ENCODE measurements at regions not wholly inside any gene's neighbourhood (a gene's known extent, or its start where the extent isn't known, plus 50 kb on each side); places are given as distances from the start of the nearest gene placed in this dataset.

DNA sequence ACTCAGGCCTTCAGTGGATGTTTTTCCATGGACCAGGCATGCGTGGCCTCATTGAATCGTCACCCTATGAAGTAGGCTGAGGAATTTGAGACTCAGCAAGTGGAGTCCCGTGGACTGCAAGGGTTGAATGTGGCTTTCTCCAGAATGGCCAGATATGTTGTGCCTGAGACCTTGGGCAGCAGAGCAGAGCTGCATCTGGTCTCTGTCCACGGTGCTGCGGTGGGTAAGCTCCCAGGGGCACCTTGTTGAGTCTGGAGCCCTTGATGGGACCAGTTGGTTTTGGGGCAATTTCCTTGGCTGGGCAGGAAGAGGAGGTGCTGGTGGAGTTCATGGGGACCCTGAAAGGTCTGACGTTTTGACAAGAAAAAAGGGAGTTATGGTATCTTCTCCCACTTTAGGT is 368.1 kb upstream of the EEF2KMT start:
- H3K79me2 ChIP-seq (ENCODE audit: control insufficient read depth, insufficient read depth, low read length) = no peaks in the 10 kb centered on the region
- H3K9me3 ChIP-seq (ENCODE audit: control insufficient read depth, low read depth, low read length) = peaks cover 7% of the 10 kb centered on the region
- TF ChIP-seq, protein P1, sequence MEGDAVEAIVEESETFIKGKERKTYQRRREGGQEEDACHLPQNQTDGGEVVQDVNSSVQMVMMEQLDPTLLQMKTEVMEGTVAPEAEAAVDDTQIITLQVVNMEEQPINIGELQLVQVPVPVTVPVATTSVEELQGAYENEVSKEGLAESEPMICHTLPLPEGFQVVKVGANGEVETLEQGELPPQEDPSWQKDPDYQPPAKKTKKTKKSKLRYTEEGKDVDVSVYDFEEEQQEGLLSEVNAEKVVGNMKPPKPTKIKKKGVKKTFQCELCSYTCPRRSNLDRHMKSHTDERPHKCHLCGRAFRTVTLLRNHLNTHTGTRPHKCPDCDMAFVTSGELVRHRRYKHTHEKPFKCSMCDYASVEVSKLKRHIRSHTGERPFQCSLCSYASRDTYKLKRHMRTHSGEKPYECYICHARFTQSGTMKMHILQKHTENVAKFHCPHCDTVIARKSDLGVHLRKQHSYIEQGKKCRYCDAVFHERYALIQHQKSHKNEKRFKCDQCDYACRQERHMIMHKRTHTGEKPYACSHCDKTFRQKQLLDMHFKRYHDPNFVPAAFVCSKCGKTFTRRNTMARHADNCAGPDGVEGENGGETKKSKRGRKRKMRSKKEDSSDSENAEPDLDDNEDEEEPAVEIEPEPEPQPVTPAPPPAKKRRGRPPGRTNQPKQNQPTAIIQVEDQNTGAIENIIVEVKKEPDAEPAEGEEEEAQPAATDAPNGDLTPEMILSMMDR (optimal IDR thresholded peaks at IDR 0.05 in 1 of 3, IDR thresholded peaks at IDR 0.05 in 1 of 3, conservative IDR thresholded peaks at IDR 0.05 in 1 of 3; ENCODE audit: extremely low read depth in 1 of 3, insufficient read depth in 2 of 3, low read length in 3 of 3) = no peak
- no peak for TF ChIP-seq EZH2 (IDR thresholded peaks at IDR 0.05; ENCODE audit: low read length)
- no peak overlapping the region for H3K27ac ChIP-seq (ENCODE audit: control insufficient read depth, insufficient read depth, low read length)
- no peaks in the 10 kb centered on the region for H3K4me1 ChIP-seq (ENCODE audit: control insufficient read depth, extremely low read depth, insufficient read depth, low read length)
- DNase-seq (ENCODE audit: low read depth, low spot score) = no peak
- H3K4me2 ChIP-seq (ENCODE audit: control insufficient read depth, extremely low read depth, insufficient read depth, low read depth, low read length) = no peak overlapping the region
- no peaks in the 10 kb centered on the region for H3K36me3 ChIP-seq (ENCODE audit: control insufficient read depth in 2 of 2, extremely low read depth in 1 of 2, insufficient read depth in 2 of 2, low read length in 2 of 2)
- H3K27me3 ChIP-seq (ENCODE audit: control insufficient read depth, extremely low read depth, insufficient read depth, low read length) = no peaks in the 10 kb centered on the region
- no peaks in the 10 kb centered on the region for H4K20me1 ChIP-seq (ENCODE audit: control insufficient read depth, extremely low read depth, insufficient read depth, low read length)
- no peak overlapping the region for H3K9ac ChIP-seq (ENCODE audit: control insufficient read depth, extremely low read depth, insufficient read depth, low read length)
- FAIRE-seq = no peak
- no peak overlapping the region for H2AFZ ChIP-seq (ENCODE audit: control insufficient read depth, low read length)
- dilution Hi-C loops (cut with MboI; ENCODE audit: extremely low pct_ligation_motif_present, low sequenced_read_pairs) = no loop called here
- H3K9me1 ChIP-seq (ENCODE audit: control insufficient read depth, extremely low read depth, insufficient read depth, low read length) = no peaks in the 10 kb centered on the region
- no peak overlapping the region for H3K4me3 ChIP-seq (ENCODE audit: control insufficient read depth in 2 of 3, extremely low read depth in 1 of 3, insufficient read depth in 2 of 3, low read depth in 1 of 3, low read length in 3 of 3)

DNA sequence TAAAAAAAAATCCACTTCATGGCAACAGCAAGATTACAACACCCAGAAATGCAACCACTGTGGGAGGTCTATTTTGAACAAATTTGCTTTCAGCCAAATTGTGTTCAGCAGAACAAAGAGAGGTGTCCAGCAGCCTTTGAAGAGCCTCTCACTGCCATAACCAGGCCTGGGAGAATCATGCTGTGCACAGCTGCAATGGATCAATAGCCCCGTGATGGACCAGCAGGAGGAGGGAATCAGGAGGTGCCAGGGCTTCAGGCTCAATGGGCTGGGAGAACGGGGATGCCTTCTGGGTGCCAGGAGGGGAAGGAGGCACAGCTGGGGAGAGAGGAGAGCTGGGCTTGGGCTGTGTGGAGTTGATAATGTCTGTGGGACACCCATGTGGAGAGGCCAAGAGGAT is 366.2 kb upstream of the EEF2KMT start:
- Histone ChIP-seq H2AFZ (ENCODE audit: control insufficient read depth, low read length) (no peak overlapping the region), H3K9ac (ENCODE audit: control insufficient read depth, extremely low read depth, insufficient read depth, low read length) (no peak overlapping the region), H3K4me1 (ENCODE audit: control insufficient read depth, extremely low read depth, insufficient read depth, low read length) (no peaks in the 10 kb centered on the region), H3K4me3 (ENCODE audit: control insufficient read depth in 2 of 3, extremely low read depth in 1 of 3, insufficient read depth in 2 of 3, low read depth in 1 of 3, low read length in 3 of 3) (no peak overlapping the region), H3K36me3 (ENCODE audit: control insufficient read depth in 2 of 2, extremely low read depth in 1 of 2, insufficient read depth in 2 of 2, low read length in 2 of 2) (no peaks in the 10 kb centered on the region), H4K20me1 (ENCODE audit: control insufficient read depth, extremely low read depth, insufficient read depth, low read length) (no peaks in the 10 kb centered on the region), H3K9me1 (ENCODE audit: control insufficient read depth, extremely low read depth, insufficient read depth, low read length) (no peaks in the 10 kb centered on the region), H3K27me3 (ENCODE audit: control insufficient read depth, extremely low read depth, insufficient read depth, low read length) (no peaks in the 10 kb centered on the region), H3K27ac (ENCODE audit: control insufficient read depth, insufficient read depth, low read length) (no peak overlapping the region), H3K9me3 (ENCODE audit: control insufficient read depth, low read depth, low read length) (peaks cover 3% of the 10 kb centered on the region), H3K4me2 (ENCODE audit: control insufficient read depth, extremely low read depth, insufficient read depth, low read depth, low read length) (no peak overlapping the region), H3K79me2 (ENCODE audit: control insufficient read depth, insufficient read depth, low read length) (no peaks in the 10 kb centered on the region)
- DNase-seq (ENCODE audit: low read depth, low spot score) (no peak), FAIRE-seq (no peak)
- TF ChIP-seq, protein P1 (optimal IDR thresholded peaks at IDR 0.05 in 1 of 3, IDR thresholded peaks at IDR 0.05 in 1 of 3, conservative IDR thresholded peaks at IDR 0.05 in 1 of 3; ENCODE audit: extremely low read depth in 1 of 3, insufficient read depth in 2 of 3, low read length in 3 of 3) = no peak
- TF ChIP-seq EZH2 (IDR thresholded peaks at IDR 0.05; ENCODE audit: low read length) = no peak
- dilution Hi-C loops (cut with MboI; ENCODE audit: extremely low pct_ligation_motif_present, low sequenced_read_pairs) = no loop called here

Data from keratinocyte (primary cell).